Right atrium auricular region (tissue), 2 donors: ENCODE measurements at regions not wholly inside any gene's neighbourhood (a gene's known extent, or its start where the extent isn't known, plus 50 kb on each side); places are given as distances from the start of the nearest gene placed in this dataset.

ENCODE experiments used
- DNase-seq: peaks from one replicate; pipeline ENCODE4 v3.0.0-alpha.2; 2019; ENCODE audit warnings: low spot score
- H3K27ac ChIP-seq, 2 donors: fragments of 200-600 bp; sonication (generic); 1 replicate in 1 of 2; 2 replicates in 1 of 2; pipeline ENCODE4 v1.5.1; 2016 to 2019
- H3K27me3 ChIP-seq, 2 donors: fragments of 200-600 bp; sonication (generic); one replicate each; pipeline versions ENCODE4 v1.5.1 to v1.6.0; 2017 to 2019
- H3K36me3 ChIP-seq: fragments of 200-600 bp; sonication (generic); one replicate; pipeline ENCODE4 v1.5.1; 2016
- H3K4me1 ChIP-seq, 2 donors: fragments of 200-600 bp; sonication (generic); one replicate each; pipeline versions ENCODE4 v1.5.1 to v1.6.0; 2017 to 2019
- H3K4me3 ChIP-seq, 2 donors: fragments of 200-600 bp; sonication (generic); 1 replicate in 1 of 2; 2 replicates in 1 of 2; pipeline ENCODE4 v1.5.1; 2017 to 2019; ENCODE audit warnings: mild to moderate bottlenecking in 1 of 2, moderate library complexity in 1 of 2
- H3K9me3 ChIP-seq, 2 donors: fragments of 200-600 bp; sonication (generic); one replicate each; pipeline ENCODE4 v1.5.1; 2019
- TF ChIP-seq, protein P1 (sequence below), 2 donors: fragments of 200-600 bp; sonication (generic); IDR thresholded peaks; one replicate each; pipeline ENCODE4 v1.5.1; 2019; ENCODE audit warnings: antibody characterized with exemption in 2 of 2

DNA sequence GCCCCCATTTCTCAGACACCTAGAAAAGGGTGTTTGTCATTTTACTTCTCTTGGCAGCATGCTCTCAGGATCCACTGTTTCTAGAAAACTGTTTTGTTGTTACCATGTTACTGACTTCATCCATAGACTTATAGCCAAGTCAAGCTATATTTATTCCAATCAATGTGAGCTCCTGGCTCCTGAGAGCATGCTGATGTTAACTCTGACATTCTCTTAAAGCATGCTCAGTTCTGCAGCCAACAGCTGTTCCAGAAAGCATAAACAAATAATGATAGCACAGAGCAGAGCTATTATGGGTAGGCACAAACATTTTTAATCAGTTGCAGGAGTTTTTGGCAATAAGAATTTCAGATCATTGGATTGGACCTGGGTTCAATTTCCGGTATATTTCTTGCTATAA, 92.4 kb upstream of the CEP85L start:
- H3K4me1 ChIP-seq, result peaks cover 0 to 9% of the 10 kb centered on the region in 2 donors
- no peaks in the 10 kb centered on the region for H3K9me3 ChIP-seq
- TF ChIP-seq, protein P1, sequence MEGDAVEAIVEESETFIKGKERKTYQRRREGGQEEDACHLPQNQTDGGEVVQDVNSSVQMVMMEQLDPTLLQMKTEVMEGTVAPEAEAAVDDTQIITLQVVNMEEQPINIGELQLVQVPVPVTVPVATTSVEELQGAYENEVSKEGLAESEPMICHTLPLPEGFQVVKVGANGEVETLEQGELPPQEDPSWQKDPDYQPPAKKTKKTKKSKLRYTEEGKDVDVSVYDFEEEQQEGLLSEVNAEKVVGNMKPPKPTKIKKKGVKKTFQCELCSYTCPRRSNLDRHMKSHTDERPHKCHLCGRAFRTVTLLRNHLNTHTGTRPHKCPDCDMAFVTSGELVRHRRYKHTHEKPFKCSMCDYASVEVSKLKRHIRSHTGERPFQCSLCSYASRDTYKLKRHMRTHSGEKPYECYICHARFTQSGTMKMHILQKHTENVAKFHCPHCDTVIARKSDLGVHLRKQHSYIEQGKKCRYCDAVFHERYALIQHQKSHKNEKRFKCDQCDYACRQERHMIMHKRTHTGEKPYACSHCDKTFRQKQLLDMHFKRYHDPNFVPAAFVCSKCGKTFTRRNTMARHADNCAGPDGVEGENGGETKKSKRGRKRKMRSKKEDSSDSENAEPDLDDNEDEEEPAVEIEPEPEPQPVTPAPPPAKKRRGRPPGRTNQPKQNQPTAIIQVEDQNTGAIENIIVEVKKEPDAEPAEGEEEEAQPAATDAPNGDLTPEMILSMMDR (IDR thresholded peaks at IDR 0.05), result no peak
- no peak for DNase-seq
- no peak overlapping the region for H3K27ac ChIP-seq
- no peaks in the 10 kb centered on the region for H3K27me3 ChIP-seq
- H3K36me3 ChIP-seq, result no peaks in the 10 kb centered on the region
- H3K4me3 ChIP-seq, result no peak overlapping the region

DNA sequence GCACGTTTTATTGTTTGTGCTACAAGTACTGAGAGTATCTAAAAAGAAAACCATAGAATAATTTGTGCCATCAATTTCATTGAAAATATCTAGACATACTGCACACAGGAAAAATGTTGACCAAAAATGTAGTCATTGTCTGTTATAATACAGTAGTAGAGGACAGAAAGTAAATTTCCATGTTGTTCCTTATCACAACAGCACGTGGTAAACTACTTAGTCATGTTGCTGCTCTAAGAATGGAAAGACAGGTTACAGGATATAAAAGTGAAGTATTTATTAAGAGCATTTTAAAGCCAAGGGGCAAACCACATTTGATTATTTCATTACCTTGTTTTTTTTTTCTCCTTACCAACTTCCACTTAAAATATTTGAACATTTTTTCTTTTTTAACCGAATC, 89.0 kb upstream of the CEP85L start:
- no peak for DNase-seq
- no peaks in the 10 kb centered on the region for H3K9me3 ChIP-seq

DNA sequence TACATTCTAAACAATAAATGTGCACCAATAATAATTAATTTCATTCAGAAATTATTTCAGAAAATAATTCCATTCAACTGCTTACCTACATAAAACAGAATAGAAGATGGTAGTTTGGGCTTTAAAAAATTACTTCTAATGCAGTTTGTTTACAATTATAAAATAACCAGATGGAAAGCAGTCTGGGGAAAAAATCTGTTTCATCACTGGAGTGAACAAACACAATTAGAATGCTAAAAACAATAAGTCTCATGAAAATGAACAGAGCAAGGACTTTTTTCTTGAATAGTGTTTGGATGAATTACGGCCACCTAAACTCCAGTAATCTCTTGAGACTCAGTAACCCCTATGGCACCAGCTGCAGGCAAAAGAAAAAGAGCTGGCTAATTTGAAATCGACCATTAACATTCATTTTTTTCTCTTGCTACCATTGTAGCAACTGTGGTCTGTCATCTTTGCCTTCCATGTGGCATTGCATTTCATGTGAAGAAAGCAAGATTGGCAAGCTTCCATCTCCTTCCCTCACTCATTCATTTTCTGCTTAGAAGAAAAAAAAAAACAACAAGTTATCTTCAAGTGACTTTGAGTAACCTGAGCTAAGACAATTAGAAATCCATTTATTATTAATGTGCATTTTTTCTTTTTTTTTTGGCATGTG, 88.4 kb upstream of the CEP85L start:
- TF ChIP-seq, protein P1 (IDR thresholded peaks at IDR 0.05), result no peak
- H3K4me3 ChIP-seq, result no peak overlapping the region

More for the DNA sequence above, 89.0 kb upstream of the CEP85L start:
- Histone ChIP-seq H3K4me3 (no peak overlapping the region), H3K27ac (no peak overlapping the region), H3K27me3 (no peaks in the 10 kb centered on the region), H3K36me3 (no peaks in the 10 kb centered on the region), H3K4me1 (peaks cover 0 to 1% of the 10 kb centered on the region in 2 donors)
- TF ChIP-seq, protein P1 (IDR thresholded peaks at IDR 0.05), result no peak

DNA sequence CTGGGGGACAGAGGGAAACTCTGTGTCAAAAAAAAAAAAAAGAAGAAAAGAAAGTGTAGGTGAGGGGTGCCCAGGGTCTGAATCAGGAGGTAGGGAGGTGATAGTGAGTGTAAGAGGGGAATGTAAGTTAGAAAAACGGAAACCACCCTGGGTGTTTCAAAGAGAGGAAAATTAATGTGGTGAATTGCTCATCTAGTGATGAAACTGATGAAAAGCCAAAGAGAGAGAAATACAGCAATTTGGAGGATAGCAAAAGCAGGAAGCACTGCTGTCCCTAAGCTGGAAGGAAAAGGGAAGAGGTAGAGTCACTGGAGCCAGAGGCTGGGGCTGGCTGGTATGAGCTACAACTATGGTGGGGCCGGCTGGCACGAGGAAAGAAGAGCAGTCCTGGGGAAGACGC, 85.0 kb upstream of the CEP85L start:
- Histone ChIP-seq H3K4me1 (peaks cover 0 to 4% of the 10 kb centered on the region in 2 donors), H3K36me3 (no peaks in the 10 kb centered on the region), H3K4me3 (no peak overlapping the region), H3K27ac (no peak overlapping the region), H3K9me3 (no peaks in the 10 kb centered on the region), H3K27me3 (no peaks in the 10 kb centered on the region)
- DNase-seq, result no peak
- TF ChIP-seq, protein P1 (IDR thresholded peaks at IDR 0.05), result no peak

More for the DNA sequence above, 88.4 kb upstream of the CEP85L start:
- H3K9me3 ChIP-seq, result no peaks in the 10 kb centered on the region
- H3K36me3 ChIP-seq, result no peaks in the 10 kb centered on the region
- peaks cover 0 to 4% of the 10 kb centered on the region in 2 donors for H3K4me1 ChIP-seq
- no peaks in the 10 kb centered on the region for H3K27me3 ChIP-seq
- DNase-seq, result no peak
- no peak overlapping the region for H3K27ac ChIP-seq

DNA sequence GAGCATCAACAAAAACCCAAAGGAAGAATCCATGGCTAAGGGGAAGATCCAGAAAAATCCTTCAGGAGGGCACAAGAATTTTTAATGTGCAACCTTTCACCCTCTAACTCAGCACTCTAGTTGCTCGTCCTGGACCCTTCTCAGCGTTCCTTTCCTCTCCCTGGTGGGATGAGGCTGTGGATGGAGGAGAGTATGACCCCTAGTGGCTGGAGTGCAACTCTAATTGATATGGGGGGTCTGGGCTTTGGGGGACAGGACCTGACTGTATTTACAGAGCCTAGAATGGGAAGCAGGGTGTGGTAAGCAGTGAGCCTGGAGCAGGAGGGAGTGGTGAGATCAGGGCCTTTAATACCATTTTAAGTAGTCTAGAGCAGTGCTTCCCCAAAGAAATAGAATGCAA, 83.9 kb upstream of the CEP85L start:
- TF ChIP-seq, protein P1 (IDR thresholded peaks at IDR 0.05), result peak in 1 of 2 donors; percentile 64
- H3K9me3 ChIP-seq, result no peaks in the 10 kb centered on the region
- DNase-seq, result no peak
- peaks cover 0 to 4% of the 10 kb centered on the region in 2 donors for H3K4me1 ChIP-seq
- no peak overlapping the region for H3K4me3 ChIP-seq
- no peaks in the 10 kb centered on the region for H3K27me3 ChIP-seq
- no peaks in the 10 kb centered on the region for H3K36me3 ChIP-seq
- H3K27ac ChIP-seq, result no peak overlapping the region

DNA sequence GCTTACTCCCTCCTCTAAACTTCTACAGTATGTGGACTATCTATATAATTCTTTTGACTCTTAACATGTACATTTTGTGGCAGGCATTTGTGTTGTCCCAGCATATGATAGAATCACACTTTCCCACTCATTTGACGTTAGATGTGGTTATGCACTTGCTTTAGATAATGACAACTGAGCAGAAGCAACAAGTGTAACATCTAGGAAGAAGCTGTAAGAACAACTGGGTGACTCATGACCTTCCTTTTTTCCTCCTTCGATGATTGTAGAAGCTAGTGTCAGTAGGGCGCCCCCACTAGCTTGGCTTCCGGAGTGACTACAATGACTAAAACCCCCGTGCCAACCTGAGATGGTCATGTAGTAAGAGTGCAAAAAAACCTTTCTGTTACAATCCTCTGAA, 74.6 kb upstream of the CEP85L start:
- Histone ChIP-seq H3K4me3 (no peak overlapping the region), H3K27ac (no peak overlapping the region), H3K4me1 (no peaks in the 10 kb centered on the region), H3K9me3 (no peaks in the 10 kb centered on the region), H3K36me3 (no peaks in the 10 kb centered on the region), H3K27me3 (no peaks in the 10 kb centered on the region)
- TF ChIP-seq, protein P1 (IDR thresholded peaks at IDR 0.05), result no peak
- DNase-seq, result no peak
